Fibroblast of the aortic adventitia (primary cell): ENCODE measurements at regions not wholly inside any gene's neighbourhood (a gene's known extent, or its start where the extent isn't known, plus 50 kb on each side); places are given as distances from the start of the nearest gene placed in this dataset.

Experiments used
- DNase-seq: peaks from one replicate; pipeline ENCODE4 v3.0.0-alpha.2; 2010; ENCODE audit warnings: low read depth
- H3K4me3 ChIP-seq: 2 replicates; pipeline ENCODE4 v1.5.1; 2011; ENCODE audit warnings: low read depth, mild to moderate bottlenecking, control low read depth, low read length, moderate library complexity
- TF ChIP-seq, protein P1 (sequence below): IDR thresholded peaks from 2 replicates; pipeline ENCODE4 v1.5.1; 2011; ENCODE audit warnings: mild to moderate bottlenecking, low read length, control low read depth, inconsistent platforms; ENCODE audit not compliant: insufficient read depth

- no peak for DNase-seq
- H3K4me3 ChIP-seq: no peak overlapping the region
- TF ChIP-seq, protein P1, sequence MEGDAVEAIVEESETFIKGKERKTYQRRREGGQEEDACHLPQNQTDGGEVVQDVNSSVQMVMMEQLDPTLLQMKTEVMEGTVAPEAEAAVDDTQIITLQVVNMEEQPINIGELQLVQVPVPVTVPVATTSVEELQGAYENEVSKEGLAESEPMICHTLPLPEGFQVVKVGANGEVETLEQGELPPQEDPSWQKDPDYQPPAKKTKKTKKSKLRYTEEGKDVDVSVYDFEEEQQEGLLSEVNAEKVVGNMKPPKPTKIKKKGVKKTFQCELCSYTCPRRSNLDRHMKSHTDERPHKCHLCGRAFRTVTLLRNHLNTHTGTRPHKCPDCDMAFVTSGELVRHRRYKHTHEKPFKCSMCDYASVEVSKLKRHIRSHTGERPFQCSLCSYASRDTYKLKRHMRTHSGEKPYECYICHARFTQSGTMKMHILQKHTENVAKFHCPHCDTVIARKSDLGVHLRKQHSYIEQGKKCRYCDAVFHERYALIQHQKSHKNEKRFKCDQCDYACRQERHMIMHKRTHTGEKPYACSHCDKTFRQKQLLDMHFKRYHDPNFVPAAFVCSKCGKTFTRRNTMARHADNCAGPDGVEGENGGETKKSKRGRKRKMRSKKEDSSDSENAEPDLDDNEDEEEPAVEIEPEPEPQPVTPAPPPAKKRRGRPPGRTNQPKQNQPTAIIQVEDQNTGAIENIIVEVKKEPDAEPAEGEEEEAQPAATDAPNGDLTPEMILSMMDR: no peak
Observed at GRCh38 chr3:124385996-124386395, 344.3 kb upstream of the UMPS start.

DNA sequence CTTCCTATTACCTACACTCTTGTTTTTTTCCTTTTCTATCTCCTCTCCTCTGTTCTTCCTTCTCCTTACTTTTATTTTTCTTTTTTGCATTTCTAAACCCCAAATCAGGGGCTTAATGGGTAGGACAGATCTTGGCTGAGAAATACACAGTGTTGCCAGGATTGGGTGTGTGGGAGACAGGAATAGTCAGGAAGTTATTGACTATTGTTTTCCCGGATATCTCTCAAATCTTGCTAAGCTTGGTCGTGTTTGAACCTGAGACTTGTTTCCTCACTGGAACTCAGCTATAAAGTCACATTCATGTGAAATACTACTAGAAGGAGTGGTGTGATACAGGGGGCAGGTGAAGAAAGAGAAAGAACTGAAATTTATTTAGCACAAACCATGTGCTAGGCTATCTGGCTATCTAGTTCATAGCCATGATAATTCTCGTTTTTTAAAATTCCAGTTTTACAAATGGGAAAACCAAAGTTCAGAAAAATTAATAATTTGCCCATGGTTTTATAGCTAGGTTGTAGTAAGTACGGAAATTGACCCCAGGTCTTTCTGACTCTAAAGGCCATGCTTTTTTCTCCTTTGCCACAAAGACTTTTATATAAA, 343.2 kb upstream of the UMPS start:
- TF ChIP-seq, protein P1: no peak
- DNase-seq: no peak

DNA sequence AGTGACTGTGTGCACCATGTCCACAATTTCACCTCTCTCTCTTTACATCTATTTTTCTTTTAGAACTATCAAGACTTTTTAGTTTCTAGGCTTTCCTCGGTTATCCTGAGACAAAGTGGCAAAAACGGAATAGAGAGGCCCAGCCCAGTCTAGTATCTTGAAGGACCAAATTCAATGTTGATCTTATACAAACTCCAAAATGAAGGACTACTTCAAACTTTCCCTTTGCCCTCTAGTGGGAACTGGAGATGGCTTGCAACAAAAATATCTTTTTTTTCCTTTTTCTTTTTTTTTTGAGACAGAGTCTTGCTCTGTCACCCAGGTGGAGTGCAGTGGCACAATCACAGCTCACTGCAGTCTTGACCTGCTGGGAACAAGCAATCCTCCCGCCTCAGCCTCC, 338.5 kb upstream of the UMPS start:
- no peak for DNase-seq
- no peak overlapping the region for H3K4me3 ChIP-seq
- TF ChIP-seq, protein P1: peak; percentile 4

More for the DNA sequence above, 343.2 kb upstream of the UMPS start:
- H3K4me3 ChIP-seq: no peak overlapping the region

GRCh38 chr3:124393340-124393739, 336.9 kb upstream of the UMPS start:
- TF ChIP-seq, protein P1: no peak
- no peak for DNase-seq
- no peak overlapping the region for H3K4me3 ChIP-seq

GRCh38 chr3:124395162-124395561, 335.1 kb upstream of the UMPS start:
- H3K4me3 ChIP-seq: no peak overlapping the region
- TF ChIP-seq, protein P1: no peak
- DNase-seq: no peak

GRCh38 chr3:124395584-124396338, 334.5 kb upstream of the UMPS start:
- peak; percentile 1 for DNase-seq

More at GRCh38 chr3:124395584-124396338, 334.5 kb upstream of the UMPS start:
- H3K4me3 ChIP-seq: no peak overlapping the region
- TF ChIP-seq, protein P1: no peak
